Stimulated activated naive CD8-positive, alpha-beta T cell treated with anti-CD3 and anti-CD28 coated beads, Interleukin-15, Interleukin-2, amounts not matched to agents 100 U/mL and 50 U/mL, for 24 hours (primary cell): ENCODE measurements at regions not wholly inside any gene's neighbourhood (a gene's known extent, or its start where the extent isn't known, plus 50 kb on each side); places are given as distances from the start of the nearest gene placed in this dataset.

ENCODE experiments used
- ATAC-seq: fragments of 150-1000 bp; cut with Tn5 transposase; one replicate; pipeline ENCODE4 v1.10.0; 2021
- DNase-seq: peaks from one replicate; pipeline ENCODE4 v3.0.0; 2021

- ATAC-seq (no peak), DNase-seq (no peak)
Observed at GRCh38 chr13:103324641-103325040, 258.4 kb upstream of the SLC10A2 start.

DNA sequence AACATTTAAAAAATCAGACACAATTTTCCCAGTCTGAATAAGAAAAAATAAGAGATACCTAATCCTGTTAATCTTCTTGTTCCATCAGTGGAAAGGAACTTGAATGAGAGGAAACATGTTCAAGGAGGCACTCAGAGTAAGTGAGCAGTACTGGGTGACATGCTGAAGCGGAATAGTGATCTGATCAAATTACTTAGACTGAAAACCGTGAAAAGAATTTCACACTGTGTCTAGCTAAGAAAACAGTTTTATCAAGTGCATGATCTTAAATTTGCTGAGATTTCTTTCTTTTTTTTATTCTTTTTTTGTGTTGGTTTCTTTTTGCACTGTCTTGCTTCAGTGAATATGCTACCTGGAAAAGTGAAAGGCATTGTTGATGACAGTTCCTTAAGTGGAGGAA is 249.5 kb upstream of the SLC10A2 start:
- DNase-seq (no peak), ATAC-seq (no peak)

DNA sequence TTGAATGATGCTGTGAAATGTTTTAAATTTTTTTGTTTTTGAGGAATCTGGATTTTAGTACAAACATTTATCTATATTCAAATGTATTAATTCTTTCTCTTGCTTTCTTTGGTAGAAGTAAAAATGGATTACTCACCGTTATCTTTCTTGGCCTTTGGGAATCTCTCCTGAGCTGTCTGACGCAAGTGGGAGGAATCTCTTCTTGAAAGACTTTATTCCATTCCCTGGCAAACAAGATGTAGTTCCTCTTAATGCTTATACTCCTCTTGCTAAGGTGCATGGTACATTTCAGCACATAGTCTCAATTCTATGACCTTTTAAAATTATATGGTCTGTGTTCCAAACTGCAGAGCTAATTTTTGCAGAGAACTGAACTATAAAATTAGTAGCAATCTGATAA is 246.2 kb upstream of the SLC10A2 start:
- ATAC-seq (no peak), DNase-seq (no peak)

DNA sequence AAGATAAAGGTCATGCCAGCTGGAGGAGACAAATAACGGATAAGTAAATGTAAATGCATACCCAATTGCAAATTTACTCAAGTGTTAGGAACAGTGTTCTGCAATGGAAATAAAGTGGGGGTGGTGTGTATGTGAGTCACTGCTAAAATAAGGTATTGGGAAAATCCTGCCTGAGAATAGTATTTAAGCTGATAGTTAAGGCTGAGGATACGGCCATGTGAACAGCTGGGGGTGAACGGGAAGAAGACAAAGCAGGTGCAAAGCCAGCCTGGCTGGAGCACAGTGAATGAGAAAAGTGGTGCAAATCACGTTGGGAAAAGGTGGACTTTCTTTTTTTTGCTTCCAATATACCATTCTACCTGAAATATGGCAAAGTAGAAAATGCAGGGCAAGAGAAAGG is 242.4 kb upstream of the SLC10A2 start:
- ATAC-seq: no peak
- no peak for DNase-seq

- ATAC-seq (no peak), DNase-seq (no peak)
Observed at GRCh38 chr13:103306163-103306562, 239.9 kb upstream of the SLC10A2 start.

GRCh38 chr13:103303078-103303651 is 236.9 kb upstream of the SLC10A2 start:
- DNase-seq (no peak), ATAC-seq (no peak)

DNA sequence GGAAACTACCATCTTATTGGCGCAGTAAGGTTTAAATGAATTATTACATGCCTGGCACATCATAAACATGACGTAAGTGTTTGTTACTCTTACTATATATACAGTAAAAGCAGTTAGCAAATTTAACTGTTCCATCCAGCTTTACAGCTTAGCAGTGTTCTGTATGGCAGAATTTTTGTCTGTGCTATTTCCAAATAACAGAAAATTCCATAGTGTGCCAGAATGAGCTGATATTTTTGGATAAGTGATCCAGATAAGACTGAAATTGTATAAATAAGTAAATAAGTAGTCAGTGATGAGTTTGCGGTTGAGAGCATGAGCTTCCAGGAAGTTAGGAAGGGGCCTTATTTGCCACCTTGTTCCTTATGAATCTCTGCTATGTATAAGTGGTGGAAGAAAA is 236.5 kb upstream of the SLC10A2 start:
- DNase-seq (no peak), ATAC-seq (no peak)

DNA sequence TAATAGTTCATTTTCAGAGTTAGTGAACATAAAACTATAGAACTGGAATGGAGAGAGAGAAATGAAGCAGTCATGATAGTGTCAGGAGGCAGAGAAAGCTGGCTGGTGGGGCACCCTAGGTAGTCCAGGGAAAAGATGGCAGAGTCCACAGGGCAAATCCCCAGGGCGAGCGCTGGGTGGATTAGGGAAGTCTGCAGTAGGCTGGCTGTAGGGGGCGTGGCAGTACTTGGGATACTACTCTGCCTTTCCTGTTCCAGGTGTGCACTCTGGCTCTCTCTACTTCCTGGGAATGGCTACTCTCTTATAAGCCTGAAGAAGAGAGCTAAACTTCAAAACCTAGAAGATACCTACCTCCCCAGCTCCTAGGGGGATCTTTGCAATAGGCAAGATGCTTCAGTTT is 232.9 kb upstream of the SLC10A2 start:
- ATAC-seq (no peak), DNase-seq (no peak)

DNA sequence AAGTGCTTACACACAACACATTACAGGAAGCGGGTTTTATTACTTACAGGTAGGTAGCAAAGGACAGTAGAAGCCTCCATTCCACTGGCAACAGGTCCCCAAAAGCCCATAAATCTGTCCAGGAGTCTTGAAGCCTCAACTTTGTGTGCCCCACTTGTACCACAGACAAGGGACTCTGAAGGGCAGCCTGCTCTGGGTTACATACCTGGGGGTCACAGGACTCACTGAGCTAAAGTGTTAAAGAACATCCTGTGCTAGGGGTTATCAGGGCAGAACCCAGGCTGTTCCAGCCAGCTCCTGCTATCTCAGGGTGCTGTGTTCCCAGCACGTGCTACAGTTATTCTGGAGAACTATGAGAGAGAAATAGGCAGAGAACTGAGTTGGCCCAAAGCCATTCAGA is 230.9 kb upstream of the SLC10A2 start:
- DNase-seq (no peak), ATAC-seq (no peak)

DNA sequence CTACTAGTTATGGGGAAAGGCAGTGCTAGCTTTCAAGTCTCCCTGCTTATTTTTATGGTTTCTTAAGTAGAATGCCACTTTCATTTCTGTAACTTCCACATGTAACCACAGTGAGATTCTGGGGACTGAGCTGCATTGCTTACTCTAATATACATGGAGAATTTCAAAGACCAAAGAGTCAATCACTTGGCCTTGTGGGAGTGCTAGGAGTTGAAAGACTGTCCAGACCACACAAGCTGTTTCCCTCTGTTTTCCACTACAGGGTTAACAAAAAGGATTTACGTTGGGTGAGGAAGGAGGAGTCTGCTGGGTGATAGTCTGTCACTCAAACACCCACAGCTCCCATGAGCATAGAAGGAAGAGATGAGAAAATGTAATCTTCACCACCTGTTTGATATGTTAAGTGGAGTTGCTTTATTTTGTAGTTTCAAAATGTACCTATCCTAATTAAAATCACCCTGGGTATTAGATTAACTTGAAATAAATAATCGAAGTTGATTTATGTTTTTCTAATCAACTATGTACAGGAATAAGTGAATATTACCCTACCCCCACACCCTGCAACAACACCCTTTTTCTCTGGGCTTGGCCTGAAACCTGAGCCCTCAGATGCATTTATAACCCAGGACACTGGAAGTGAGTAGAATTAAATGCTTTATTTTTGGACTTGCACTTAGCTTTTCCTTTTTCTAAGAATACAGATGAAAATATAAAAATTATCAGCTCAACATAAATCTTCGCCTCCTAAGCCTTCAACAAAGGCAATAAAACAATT is 225.8 kb upstream of the SLC10A2 start:
- ATAC-seq (no peak), DNase-seq (no peak)

DNA sequence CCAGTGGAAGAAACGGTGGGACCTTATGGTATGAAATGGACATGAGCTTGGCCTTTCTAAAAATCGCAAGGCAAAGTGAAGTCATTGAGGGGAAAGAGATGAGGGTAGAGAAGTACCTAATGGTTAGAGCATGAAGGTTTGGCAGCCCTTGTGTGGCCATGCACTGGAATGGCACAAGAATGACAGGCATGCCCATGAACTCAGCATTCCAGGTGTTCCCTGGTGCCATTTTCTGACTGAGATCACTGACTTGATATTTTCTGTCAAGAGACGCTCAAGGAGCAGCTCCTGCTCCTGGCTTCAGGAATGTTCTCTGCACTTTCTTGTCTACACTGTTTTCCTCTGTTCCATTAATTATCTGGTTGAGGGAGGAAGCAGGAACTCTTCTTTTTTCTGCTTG is 225.0 kb upstream of the SLC10A2 start:
- ATAC-seq: no peak
- no peak for DNase-seq

DNA sequence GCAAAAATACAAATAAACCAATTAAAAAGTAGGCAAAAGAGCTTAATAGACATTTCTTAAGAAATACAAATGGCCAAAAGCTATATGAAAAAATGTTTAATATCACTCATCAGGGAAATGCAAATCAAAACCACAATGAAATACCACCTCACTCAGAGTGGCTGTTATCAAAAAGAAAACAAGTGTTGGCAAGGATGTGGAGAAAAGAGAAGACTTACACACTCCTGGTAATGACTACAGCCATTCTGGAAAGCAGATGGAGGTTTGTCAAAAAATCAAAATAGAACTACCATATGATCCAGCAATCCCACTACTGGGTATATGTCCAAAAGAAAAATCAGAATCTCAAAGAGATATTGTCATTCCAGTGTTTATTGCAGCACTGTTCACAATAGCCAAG is 223.5 kb upstream of the SLC10A2 start:
- DNase-seq: no peak

DNA sequence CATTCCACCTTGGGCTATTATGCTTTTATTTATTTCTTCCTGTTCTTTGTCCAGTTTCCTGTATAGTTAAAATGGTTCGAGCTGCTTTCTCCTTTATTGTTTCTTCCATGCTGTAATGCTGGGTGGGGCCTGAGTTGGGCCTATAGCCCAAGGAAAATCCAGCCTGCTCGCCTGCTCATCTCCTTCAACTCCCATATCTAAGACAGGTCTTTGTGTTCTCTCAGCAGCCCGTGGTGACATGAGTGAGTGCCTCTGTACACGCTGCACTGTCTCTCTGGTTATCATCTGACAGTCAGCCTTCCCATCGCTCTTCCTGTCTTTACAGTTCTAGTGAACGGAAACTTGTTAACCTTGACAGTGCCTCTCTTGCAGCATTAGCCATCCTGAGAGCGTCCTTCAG is 221.9 kb upstream of the SLC10A2 start:
- ATAC-seq (no peak), DNase-seq (no peak)

More for the DNA sequence above, 223.5 kb upstream of the SLC10A2 start:
- ATAC-seq: no peak

DNA sequence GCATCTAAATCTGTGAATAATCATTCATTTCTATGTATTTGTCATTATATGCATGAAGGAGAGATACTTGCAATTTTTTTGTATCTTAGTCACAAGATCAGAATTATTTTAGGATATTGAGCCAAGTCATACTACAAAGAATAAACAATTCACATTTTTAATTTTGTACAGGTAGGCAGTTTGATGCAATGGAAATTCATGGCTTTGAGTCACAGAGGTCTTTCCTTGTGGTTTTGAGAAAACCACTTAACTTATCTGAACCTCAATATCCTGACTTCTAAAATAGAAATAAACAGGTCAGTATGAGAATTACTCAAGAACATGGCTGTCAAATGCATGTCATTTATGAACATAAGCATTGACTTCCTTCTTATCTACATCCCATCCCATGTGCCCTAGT is 221.4 kb upstream of the SLC10A2 start:
- ATAC-seq: no peak
- DNase-seq: no peak

- DNase-seq (no peak), ATAC-seq (no peak)
Observed at GRCh38 chr13:103284466-103284865, 218.2 kb upstream of the SLC10A2 start.

GRCh38 chr13:103283451-103283820 is 217.2 kb upstream of the SLC10A2 start:
- ATAC-seq (no peak), DNase-seq (no peak)

DNA sequence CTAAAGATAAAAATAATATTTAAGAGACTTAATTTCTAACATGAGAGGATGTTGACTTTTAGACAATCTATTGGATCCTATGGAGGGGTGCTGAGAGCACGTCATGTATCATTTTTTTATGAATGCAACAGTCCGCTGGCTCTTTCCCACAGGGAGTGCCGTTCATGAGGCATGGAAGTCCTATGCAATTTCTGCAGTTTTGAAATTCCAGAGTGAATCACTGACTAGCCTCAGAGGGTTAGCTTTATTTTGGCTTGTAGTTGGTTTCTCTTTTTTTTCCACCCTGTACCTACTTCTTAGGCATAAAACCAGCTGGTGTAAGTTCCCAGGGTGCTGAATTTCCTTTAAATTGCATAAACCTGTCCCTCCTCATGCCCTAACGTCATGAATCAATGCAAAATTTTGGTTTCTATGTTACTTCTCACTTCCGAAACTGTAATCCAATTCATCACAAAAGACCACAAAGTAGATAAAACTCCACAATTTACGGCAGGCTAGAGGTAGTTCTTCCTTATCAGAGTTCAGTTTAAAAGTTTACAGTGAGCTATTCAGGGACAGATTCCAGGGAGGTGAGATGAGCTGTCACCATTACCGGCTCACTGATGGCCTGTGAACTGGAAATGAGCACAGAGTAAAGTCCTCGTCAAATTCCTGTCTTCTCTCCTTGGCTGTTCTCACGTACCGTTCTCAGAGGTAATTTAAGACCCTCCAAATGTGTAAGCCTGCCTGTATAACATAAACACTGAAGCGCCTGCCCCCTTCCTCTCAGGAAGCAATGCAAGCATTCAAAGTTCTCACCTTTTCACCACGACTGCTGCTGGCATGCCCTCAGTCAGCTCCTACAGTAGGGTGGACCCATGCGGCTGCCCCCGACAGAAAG is 216.6 kb upstream of the SLC10A2 start:
- DNase-seq (no peak), ATAC-seq (no peak)

DNA sequence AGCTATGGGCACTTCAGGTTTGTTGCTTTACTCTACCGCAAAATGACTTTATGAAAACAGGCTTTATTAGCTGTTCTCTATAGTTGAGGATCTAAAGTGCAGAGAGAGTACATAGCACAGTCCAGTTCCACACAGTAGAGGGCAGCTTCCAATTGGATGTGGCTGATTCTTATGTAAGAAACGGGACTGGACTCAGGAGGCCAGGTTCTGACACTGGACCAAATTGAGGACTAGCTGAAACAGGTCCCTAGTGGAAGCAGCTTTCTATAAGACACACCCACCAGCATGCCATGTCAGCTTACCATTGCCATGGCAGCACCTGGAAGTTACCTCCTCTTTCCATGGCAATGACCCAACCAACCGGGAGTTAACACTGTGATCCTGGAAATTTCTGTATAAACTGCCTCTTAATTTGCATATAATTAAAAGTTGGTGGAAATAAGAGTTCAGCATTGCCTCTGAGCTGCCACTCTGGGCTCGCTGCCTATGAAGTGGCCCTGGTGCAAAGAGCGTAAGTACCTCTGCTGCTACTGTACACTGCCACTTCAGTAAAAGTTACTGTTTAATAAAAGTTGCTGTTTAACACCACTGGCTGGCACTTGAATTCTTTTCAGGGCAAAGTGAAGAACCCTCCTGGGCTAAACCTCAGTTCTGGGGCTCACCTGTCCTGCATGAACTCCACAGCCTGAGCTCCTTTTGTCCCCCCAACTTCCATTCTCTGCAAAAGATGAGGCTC is 211.9 kb upstream of the SLC10A2 start:
- no peak for DNase-seq
- ATAC-seq: no peak

GRCh38 chr13:103276775-103277498 is 210.7 kb upstream of the SLC10A2 start:
- DNase-seq: no peak
- ATAC-seq: no peak

- ATAC-seq (no peak), DNase-seq (no peak)
Observed at GRCh38 chr13:103275722-103276121, 209.5 kb upstream of the SLC10A2 start.

DNA sequence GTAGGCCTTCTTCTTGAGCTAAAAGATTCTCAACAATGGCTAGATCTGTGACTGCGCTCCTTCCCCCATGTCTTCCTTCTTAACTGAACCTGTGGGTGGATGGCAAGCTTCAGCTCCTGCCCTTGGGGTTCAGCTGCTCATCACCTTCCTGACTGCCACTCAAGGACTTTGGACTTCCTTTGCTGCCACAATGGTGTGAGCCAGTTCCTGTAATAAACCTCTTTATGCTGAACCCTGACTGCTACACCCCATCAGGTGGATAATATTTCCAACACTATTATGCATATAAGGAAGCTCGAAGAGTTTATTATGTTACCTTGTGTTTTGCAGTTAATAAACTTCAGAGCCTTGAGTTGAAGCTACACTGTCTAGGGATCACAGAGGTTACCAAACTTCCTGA is 208.9 kb upstream of the SLC10A2 start:
- DNase-seq: no peak
- ATAC-seq: no peak

GRCh38 chr13:103273825-103274224 is 207.6 kb upstream of the SLC10A2 start:
- DNase-seq (no peak), ATAC-seq (no peak)
